Medulla oblongata (tissue), 1 donor: ENCODE measurements at regions not wholly inside any gene's neighbourhood (a gene's known extent, or its start where the extent isn't known, plus 50 kb on each side); places are given as distances from the start of the nearest gene placed in this dataset.
A peak's percentile ranks its signal among the peaks of the same experiment; 100 is the strongest.
"Not testable (repeated sequence)": the region's sequence is repeated elsewhere in the genome, so short reads cannot be mapped to it uniquely, and the experiment has no call there.

Source experiments
- DNase-seq: peaks from one replicate; pipeline ENCODE4 v3.0.0-alpha.2; 2015; ENCODE audit errors: extremely low spot score

DNA sequence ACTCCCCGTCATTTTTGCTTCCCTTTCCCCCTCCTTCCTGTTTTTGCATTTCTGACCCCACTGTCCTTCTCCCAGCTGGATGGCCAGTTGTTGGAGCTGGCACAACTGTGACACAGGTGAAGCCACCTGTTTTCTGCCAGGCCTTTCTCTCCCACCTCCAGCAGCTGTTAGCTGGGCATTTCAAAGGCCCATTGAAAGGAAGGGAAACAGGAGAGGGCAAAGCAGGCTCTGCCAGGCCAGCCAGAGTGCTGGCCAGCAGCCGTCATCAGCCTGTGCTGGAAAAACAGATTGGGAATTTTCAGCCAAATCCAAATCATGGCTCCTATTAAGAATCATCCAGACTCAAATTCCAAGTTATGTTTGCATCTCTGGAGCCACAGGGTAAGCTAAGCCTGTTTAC lies 155.2 kb upstream of the C2CD4B start:
- DNase-seq: no peak

DNA sequence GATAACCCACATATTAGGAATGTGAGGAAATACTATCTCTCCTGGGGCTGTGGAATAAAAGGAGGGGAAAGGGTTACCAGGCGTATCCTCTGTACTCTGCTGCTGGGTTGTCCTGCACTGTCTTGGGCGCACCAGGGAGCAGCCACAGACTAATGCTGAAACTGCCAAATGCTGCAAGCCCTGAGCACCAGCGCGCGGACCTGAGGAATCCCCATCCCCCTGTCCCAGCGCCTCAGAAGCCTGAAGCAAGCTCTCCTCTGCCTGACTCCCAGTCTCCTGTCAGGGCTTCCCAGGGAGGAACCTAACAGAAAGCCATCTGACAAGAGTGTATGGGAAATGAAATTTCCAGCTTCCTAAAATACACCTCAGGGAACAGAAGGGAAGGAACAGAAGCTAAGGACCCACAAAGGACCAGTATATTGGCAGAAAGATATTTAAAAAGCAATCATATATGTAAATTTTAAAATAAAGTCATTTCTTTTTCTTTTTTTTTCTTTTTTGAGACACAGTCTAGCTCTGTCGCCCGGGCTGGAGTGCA lies 158.3 kb upstream of the C2CD4B start:
- no peak for DNase-seq

DNA sequence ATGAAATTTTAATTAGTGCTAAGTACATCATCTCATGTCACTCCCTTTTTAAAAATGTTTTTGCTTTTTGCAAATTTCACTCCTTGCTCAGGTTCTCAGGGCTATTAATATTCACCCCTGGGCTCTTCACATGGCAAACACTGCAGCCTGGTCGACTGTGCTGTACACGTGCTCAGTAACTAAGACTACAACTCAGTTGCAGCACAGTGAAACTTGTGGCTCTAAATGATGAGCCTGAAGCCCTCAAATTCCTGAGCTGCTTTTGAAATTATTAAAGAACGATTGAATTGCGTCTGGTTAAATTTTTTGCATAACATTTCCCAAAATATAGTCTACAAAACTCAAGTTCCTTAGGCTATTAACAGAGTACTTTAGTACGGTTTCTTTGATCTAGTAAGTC lies 159.3 kb upstream of the C2CD4B start:
- no peak for DNase-seq

DNA sequence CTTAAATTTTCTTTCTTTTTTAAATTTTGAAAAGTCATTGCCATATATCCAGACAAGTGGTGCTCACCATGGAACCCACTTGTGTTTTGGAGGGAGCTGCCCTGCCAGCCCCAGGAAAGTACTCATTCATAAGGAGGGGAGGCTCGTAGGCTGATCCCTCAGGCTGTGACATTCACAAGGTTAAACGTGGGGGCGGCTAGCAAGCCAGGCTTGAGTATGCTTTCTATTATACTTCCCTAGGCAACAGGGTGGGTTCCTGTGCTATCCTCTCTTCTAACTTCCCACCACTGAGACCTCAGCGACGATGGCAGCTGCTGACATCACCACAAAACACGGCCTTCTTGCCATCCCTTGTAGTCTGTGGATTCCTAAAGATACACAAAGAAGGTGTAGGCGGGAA lies 160.5 kb upstream of the C2CD4B start:
- DNase-seq: no peak

DNA sequence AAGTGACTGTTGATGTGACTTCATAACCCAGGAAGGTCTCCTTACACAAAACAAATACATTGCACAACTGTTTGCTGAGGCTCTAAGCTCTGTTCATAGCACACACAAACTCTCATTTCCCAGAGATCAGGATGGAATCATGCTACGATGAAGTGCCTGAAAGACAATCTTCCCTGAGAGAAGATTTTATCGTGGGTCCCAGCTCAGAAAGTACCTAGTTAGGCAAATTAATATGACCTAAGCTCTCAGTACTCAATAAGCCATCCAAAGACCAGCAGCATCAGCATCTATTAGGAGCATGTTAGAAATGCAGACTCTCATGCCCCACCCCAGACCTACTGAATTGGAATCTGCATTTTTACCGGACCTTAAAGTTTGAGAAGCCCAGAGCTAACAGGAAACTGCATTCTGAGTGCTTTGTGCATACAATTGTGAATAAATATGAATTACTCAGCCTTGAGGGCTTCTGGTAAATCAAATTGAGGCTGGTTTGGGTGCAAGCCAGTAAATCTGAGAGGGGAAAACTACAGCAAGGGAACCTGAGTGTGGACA lies 161.5 kb upstream of the C2CD4B start:
- no peak for DNase-seq

DNA sequence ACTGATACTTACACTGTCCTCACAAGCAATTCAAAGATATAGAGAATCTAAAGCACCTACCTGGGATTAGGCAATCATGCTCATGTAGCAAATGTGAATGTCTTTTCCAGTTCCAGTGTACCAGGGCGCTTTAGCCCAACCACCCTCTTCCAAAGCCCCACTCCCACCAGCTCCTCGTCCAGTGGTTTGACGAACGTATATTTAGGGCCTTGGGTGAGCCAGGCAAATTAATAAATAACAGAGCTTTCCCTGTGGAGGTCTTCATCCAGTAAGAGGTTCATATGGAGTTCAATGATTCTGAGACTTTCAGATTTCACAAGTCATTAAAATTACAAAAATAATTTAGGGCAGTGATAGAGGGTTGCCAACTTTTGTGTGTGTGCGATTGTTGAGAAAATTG lies 162.3 kb upstream of the C2CD4B start:
- no peak for DNase-seq

DNA sequence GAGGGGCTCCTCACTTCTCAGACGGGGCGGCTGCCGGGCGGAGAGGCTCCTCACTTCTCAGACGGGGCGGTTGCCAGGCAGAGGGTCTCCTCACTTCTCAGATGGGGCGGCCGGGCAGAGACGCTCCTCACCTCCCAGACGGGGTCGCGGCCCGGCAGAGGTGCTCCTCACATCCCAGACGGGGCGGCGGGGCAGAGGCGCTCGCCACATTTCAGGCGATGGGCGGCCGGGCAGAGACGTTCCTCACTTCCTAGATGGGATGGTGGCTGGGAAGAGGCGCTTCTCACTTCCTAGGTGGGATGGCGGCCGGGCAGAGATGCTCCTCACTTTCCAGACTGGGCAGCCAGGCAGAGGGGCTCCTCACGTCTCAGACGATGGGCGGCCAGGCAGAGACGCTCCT lies 167.4 kb upstream of the C2CD4B start:
- not testable (repeated sequence) for DNase-seq

DNA sequence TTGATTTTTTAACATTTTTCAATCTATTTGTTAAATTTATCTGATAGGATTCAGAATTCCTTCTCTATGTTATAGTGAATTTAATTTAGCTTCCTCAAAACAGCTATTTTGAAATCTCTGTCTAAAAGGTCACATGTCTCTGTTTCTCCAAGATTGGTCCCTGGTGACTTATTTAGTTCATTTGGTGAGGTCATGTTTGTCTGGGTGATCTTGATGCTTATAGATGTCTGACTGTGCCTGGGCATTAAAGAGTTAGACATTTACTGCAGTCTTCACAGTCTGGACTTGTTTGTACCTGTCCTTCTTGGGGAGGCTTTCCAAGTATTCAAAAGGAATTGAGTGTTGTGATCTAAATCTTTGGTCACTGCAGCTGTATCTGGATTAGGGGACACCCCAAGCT lies 169.5 kb upstream of the C2CD4B start:
- DNase-seq: no peak

DNA sequence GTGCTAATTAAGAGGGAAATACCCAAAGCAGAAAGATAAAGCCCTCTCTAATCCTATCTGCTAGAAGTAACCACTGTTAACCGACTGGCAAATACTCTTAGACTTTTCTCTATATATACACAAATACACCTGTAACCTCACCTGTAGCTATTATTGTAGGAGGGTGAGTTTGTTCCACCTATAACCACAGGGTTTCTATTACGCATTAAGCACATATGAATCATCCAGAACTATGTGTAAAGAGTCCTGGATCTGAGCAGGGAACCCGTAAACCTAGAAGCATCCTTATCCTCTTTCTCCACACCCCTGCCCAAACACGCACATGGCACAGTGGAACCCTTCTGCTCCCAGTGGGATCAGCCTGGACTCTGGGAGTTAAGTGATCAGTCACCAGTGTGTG lies 172.8 kb upstream of the C2CD4B start:
- no peak for DNase-seq

DNA sequence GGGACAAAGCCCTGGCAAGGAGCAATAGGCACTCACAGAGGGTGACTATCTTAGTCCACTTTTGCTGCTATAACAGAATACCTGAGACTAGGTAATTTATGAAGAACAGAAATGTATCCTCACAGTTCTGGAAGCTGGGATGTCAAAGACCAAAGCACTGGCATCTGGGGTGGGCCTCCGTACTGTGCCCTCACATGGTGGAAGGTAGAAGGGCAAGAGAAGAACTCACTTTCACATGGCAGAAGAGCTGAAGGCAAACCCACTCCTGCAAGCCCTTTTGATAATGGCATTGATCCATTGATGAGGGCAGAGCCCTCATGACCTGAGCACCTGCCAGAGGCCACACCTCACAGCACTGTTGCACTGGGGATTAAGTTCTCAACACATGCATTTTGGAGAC lies 173.4 kb upstream of the C2CD4B start:
- no peak for DNase-seq

DNA sequence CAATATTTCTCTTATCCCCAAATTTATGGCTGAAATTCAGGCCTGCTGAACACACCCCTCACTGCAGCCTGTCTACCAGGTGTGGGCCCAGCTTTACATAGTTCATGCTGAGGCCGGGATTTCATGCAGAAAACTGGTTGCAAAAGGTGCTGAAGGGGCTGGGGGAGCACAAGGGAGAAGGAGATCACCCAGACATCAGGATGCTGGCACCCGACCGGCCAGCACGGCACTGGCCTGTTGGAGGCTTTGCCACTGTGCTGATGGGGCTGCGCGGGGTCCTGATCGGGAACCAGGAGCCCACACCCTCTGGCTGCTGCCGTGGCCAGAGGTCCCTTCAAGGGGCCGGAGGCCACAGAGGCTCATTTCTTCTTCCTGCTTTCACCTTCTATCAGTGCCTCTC lies 177.9 kb upstream of the C2CD4B start:
- no peak for DNase-seq

DNA sequence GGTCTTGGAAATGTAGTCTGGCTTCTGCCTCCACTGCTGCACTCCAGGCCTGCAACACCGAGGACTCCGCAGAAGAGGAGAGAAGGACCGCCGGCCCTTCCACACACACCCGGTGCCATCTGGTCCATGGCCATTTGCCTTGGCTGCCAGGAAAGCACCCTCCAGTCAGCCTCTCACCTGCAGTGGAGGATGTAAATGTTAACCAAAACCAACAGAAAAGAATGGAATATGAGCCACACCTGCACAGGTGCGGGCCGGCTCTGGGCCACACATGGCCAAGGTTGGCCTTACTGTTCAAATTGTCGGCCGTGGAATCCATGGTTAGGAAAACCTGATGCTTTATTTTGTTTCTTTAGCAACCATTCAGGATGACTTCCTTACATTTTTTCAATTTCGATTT lies 178.3 kb upstream of the C2CD4B start:
- DNase-seq: no peak

DNA sequence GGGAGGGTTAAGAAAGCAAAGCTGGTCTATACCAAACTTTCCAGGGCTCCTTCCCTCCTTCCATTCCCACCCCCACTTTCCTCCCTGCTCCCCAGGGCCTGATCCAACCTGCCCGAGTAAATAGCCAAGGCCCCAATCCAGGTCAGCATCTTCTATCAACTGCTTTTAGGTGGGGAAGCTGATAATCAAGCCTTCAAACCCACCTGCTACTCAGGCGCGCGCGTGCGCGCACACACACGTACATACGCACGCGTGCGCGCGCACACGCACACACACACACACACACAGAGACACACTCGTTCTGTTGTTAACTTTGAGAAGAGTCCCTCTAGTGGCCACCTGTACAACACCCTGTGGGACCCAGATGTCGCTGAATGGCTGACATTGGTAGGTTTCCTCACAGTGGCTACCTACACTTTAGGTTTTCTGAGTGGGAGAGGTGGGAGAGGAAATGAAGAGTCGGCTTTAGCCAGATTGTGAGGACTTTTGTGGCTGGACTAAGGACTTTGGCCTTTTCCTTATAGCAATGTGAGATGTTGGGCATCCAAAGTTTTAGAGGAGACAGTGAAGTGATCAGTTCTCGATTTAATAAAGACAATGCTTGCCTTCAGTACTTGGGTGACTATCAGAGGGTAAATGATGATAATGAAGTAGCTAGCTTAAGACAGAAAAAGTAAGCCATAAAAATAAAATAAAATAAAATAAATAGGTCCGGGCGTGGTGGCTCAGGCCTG lies 179.9 kb upstream of the C2CD4B start:
- DNase-seq: peak; percentile 12

DNA sequence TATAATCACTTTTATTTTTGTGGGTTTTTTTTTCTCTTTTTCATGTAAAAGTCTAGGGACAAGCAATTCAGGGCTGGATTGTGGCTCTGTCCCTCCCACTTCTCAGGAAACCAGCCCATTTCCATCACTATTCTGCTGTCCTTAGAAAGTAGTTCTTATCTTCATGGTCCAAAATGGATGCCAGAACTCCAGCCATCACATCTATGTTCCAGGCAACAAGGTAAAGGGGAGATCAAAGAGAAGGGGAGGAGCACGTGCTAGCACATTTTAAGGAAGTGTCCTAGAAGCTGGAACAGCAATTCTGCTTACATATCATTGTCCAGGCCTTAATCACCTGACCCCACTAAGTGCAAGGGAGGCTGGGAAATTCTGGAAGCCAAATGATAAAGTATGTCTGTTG lies 181.1 kb upstream of the C2CD4B start:
- no peak for DNase-seq

DNA sequence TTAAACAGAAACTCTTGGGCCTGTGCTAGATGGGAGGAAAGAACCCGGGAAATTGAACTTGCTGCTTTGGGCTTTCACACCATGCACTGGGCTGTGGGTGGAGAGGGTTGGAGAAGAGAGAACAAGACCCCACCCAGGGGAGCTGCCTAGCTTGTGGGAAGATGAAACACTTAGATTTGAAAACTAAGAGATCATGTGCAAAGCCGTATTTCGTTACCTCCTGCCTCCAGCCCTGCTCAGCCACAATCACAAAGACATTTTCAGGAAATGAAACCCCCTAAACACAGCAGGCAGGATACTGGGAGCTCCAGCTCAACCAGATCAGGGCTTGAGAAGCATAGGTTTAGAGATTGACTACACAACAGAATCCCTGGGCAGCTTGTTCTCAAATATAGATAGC lies 183.0 kb upstream of the C2CD4B start:
- peak; percentile 7 for DNase-seq

DNA sequence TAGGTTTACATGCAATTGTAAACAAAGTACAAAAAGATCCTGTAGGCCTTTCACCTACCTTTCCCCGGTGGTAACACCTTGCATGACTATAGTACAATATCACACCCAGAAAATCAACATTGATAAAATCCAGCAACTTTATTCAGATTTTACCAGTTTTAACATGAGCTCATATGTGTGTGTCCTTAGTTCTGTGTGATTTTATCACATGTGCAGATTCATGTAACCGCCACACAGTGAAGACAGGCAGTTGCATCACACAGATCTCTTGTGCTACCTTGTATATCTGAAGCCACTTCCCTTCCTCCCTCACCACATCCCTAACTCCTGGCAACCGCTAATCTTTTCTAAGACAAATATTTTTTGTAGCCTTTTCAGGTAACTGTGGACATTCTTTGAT lies 183.5 kb upstream of the C2CD4B start:
- no peak for DNase-seq

DNA sequence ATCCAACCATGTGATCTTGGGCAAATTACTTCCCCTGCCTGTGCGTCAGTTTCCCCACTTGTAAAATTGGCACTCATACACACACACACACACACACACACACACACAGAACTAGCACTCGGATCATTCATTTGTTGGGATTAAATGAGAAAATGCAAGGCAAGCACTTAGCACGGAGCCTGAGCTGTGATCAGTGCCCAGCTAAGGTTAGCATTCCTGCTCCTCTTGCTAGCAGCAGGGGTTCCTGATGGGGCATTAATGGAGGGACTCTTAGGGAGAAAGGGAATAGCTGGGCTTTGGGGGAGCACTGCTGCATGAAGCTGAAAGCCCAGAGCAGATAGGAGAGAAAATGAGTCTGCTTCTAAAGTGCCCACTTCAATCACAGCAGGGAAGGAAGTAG lies 187.7 kb upstream of the C2CD4B start:
- DNase-seq: no peak

DNA sequence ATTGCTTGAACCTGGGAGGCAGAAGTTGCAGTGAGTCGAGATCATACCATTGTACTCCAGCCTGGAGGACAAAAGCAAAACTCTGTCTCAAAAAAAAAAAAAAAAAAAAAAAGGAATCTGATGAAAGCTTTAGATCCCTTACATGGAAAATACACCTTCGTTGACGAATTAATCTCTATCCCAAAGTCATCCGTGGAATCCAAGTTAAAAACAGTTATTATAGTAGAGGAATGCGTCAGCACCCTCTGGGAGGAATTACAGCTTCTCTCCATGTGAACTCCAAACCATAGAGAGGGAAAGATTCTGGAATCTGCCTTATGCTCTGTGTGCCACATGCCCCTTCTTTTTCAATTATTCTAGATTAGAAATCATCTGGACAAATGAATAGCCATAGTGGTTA lies 192.3 kb upstream of the C2CD4B start:
- no peak for DNase-seq

DNA sequence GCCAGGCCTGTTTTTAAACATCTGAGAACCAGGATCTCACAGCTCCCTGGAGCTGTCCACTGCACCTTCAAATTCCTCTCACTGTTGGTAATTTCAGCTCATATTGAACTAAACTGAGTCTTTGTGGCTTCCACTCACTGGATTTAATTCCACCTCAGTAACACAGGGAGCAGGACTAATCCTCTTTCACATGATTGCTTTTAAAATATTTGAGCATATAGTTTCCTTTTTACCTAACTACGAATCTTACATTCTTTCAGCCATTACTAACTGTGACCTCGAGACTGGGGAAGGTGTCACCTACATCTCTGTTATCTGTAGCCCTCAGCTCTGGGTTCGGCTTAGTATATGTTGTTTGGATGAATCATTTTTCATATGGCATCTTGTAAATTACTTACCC lies 194.3 kb upstream of the C2CD4B start:
- no peak for DNase-seq

DNA sequence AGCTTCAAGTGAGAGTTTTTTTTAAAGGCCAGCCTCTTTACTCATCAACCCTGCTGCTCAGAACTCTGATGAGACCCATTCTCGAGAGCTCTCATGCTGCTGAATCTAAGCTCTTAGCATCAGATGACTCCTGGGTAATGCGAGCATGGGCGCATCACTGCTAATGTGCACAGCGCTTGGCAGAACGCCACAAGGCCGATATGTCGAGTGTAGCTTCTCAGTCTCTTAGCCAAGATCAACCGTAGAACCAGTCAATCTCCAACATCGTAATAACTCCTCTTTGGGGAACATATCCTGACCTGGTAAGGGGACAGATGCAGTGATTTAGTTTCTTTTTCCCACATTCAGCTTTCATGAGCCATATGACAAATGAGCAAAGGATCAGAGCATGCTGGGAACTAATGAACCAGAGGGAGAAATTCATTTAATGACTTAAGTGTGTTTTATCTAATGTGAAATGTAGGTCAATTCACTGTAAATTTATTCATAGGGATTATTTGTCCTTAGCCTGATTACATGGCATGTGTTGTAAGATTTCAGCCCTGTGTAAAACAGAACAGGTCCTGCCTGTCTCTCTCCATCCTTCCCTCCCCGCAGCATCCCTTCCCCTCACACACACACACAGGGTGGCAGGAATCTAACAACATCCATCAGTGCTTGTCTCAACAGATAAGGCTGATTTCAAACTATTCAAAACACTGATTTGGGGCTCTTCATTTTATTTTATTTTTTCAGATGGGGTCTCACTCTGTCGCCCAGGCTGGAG lies 195.4 kb upstream of the C2CD4B start:
- DNase-seq: no peak

DNA sequence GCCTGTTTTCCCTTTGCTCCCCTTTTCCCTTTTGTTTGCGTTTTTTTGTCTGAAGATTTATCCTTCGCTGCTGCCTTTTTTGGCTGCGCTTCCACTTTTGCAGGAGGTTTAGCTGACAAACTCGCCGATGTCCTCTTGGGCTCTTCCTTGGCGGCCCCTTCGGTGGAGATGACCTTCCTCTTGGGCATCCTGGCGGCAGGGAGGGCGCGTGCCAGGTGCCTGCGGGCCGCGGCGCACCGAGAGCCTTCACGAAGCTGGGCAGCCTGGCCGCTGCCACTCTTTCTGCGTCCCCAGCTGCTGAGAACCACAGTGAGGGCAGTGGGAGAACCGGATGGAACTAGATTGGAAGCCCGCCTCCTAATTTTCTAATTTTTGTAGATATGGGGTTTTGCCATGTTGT lies 197.1 kb upstream of the C2CD4B start:
- DNase-seq: no peak

DNA sequence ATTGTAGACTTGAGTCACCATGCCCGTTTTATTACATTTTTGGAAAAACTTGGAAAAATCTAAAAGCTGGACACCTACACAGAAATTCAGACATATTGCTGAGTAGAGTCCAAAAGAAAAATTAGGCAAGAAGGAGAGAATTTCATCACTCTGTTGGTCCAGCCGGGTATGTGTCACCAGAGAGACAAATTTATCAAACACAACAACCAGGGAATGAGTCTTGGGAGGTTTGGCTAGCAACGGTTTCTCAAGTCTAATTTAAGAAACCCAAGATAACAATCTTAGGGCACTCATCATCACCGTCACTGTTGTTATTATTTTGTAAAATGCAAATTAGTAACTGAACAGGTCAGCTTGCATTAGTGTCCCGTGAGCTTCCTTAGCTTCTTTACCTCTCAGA lies 197.5 kb upstream of the C2CD4B start:
- DNase-seq: no peak

DNA sequence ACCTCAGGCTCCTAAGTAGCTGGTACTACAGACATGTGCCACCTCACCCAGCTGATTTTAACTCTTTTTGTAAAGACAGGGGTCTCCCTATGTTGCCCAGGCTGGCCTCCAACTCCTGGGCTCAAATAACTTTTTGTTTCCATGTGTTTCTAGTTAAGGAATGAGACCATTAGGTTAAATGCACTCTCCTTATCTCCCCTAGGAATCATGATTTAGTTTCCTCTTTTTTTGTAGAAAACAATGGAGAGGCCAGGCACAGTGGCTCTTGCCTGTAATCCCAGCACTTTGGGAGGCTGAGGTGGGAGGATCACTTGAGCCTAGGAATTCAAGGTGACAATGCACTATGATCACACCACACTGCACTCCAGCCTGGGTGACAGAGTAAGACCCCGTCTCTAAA lies 198.8 kb upstream of the C2CD4B start:
- DNase-seq: no peak
